ENCODE measurements at regions not wholly inside any gene's neighbourhood (a gene's known extent, or its start where the extent isn't known, plus 50 kb on each side); places are given as distances from the start of the nearest gene placed in this dataset.

- no peak for DNase-seq (ENCODE audit: low read depth, low spot score)
- H3K9me3 ChIP-seq (ENCODE audit: insufficient read depth, low read length), result no peaks in the 10 kb centered on the region
- no peak overlapping the region for H3K9ac ChIP-seq (ENCODE audit: insufficient read length, low read depth)
- H3K27me3 ChIP-seq (ENCODE audit: insufficient read depth, insufficient read length), result no peaks in the 10 kb centered on the region
- H3K36me3 ChIP-seq (ENCODE audit: insufficient read depth, insufficient read length, low read length), result no peaks in the 10 kb centered on the region
- TF ChIP-seq SUZ12 (IDR thresholded peaks at IDR 0.05; ENCODE audit: extremely low read depth, insufficient read depth, insufficient read length), result no peak
- no peak for TF ChIP-seq ZNF274 (IDR thresholded peaks at IDR 0.05; ENCODE audit: low read depth, low read length)
- no peak for TF ChIP-seq YY1 (IDR thresholded peaks at IDR 0.05; ENCODE audit: insufficient read depth, insufficient read length)
- H3K4me3 ChIP-seq (ENCODE audit: insufficient read length, low read depth), result no peak overlapping the region
- H3K4me1 ChIP-seq (ENCODE audit: insufficient read depth, insufficient read length), result no peaks in the 10 kb centered on the region
Observed at GRCh38 chr12:66905201-66905600, 226.3 kb upstream of the GRIP1 start.

GRCh38 chr12:66910366-66910974 is 231.6 kb upstream of the GRIP1 start:
- H3K36me3 ChIP-seq (ENCODE audit: insufficient read depth, insufficient read length, low read length), result no peaks in the 10 kb centered on the region
- H3K4me1 ChIP-seq (ENCODE audit: insufficient read depth, insufficient read length), result no peaks in the 10 kb centered on the region
- DNase-seq (ENCODE audit: low read depth, low spot score), result no peak
- TF ChIP-seq SUZ12 (IDR thresholded peaks at IDR 0.05; ENCODE audit: extremely low read depth, insufficient read depth, insufficient read length), result no peak
- no peak for TF ChIP-seq ZNF274 (IDR thresholded peaks at IDR 0.05; ENCODE audit: low read depth, low read length)
- TF ChIP-seq YY1 (IDR thresholded peaks at IDR 0.05; ENCODE audit: insufficient read depth, insufficient read length), result no peak
- no peaks in the 10 kb centered on the region for H3K9me3 ChIP-seq (ENCODE audit: insufficient read depth, low read length)
- no peak overlapping the region for H3K9ac ChIP-seq (ENCODE audit: insufficient read length, low read depth)
- H3K4me3 ChIP-seq (ENCODE audit: insufficient read length, low read depth), result no peak overlapping the region
- no peaks in the 10 kb centered on the region for H3K27me3 ChIP-seq (ENCODE audit: insufficient read depth, insufficient read length)

GRCh38 chr12:66915306-66915904 is 236.5 kb upstream of the GRIP1 start:
- H3K9ac ChIP-seq (ENCODE audit: insufficient read length, low read depth), result no peak overlapping the region
- TF ChIP-seq YY1 (IDR thresholded peaks at IDR 0.05; ENCODE audit: insufficient read depth, insufficient read length) (no peak), SUZ12 (IDR thresholded peaks at IDR 0.05; ENCODE audit: extremely low read depth, insufficient read depth, insufficient read length) (no peak), ZNF274 (IDR thresholded peaks at IDR 0.05; ENCODE audit: low read depth, low read length) (no peak)
- H3K9me3 ChIP-seq (ENCODE audit: insufficient read depth, low read length), result no peaks in the 10 kb centered on the region
- H3K27me3 ChIP-seq (ENCODE audit: insufficient read depth, insufficient read length), result no peaks in the 10 kb centered on the region
- no peak overlapping the region for H3K4me3 ChIP-seq (ENCODE audit: insufficient read length, low read depth)
- no peak for DNase-seq (ENCODE audit: low read depth, low spot score)
- H3K36me3 ChIP-seq (ENCODE audit: insufficient read depth, insufficient read length, low read length), result no peaks in the 10 kb centered on the region
- no peaks in the 10 kb centered on the region for H3K4me1 ChIP-seq (ENCODE audit: insufficient read depth, insufficient read length)

DNA sequence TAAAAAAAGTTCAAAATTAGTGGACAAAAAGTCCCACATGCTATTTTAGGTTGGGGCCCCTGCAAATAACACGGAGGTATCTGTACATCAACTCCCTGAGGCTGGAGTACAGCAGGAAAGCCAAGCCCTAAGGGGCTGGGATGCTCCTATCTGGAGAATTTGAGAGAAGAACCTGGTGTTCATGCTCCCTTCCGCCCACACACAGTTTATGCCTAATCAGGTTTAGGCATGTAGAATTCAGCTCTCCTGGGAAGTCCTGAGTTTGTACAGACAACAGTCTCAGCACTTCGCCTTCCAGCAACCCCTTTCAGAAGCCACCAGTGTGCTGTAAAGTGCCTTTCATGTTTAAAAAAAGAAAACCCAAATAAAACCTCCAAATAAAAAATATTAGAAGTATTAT is 237.3 kb upstream of the GRIP1 start:
- DNase-seq (ENCODE audit: low read depth, low spot score), result no peak
- no peaks in the 10 kb centered on the region for H3K36me3 ChIP-seq (ENCODE audit: insufficient read depth, insufficient read length, low read length)
- no peak overlapping the region for H3K9ac ChIP-seq (ENCODE audit: insufficient read length, low read depth)
- no peak overlapping the region for H3K4me3 ChIP-seq (ENCODE audit: insufficient read length, low read depth)
- H3K27me3 ChIP-seq (ENCODE audit: insufficient read depth, insufficient read length), result no peaks in the 10 kb centered on the region
- H3K9me3 ChIP-seq (ENCODE audit: insufficient read depth, low read length), result no peaks in the 10 kb centered on the region
- no peaks in the 10 kb centered on the region for H3K4me1 ChIP-seq (ENCODE audit: insufficient read depth, insufficient read length)
- TF ChIP-seq ZNF274 (IDR thresholded peaks at IDR 0.05; ENCODE audit: low read depth, low read length) (no peak), YY1 (IDR thresholded peaks at IDR 0.05; ENCODE audit: insufficient read depth, insufficient read length) (no peak), SUZ12 (IDR thresholded peaks at IDR 0.05; ENCODE audit: extremely low read depth, insufficient read depth, insufficient read length) (no peak)

DNA sequence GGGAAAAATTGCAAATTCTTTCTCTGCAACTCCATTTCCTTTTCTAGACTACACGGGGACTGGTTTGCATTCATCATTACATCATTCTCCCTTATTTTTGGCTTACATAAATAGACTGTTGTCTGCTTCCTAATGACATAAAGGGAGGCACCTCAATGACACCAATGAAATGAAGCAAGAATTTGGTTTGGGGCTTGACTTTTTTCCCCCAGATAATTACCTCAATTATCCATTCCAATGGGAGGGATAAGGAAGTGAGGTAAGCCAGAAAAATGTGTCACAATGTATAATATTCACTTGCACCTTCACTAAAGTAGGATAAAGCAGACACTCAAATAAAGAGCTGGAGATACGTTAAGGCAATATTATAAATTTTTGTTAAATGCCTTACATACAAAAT is 240.6 kb upstream of the GRIP1 start:
- no peak for TF ChIP-seq ZNF274 (IDR thresholded peaks at IDR 0.05; ENCODE audit: low read depth, low read length)
- no peak for TF ChIP-seq YY1 (IDR thresholded peaks at IDR 0.05; ENCODE audit: insufficient read depth, insufficient read length)
- no peak for TF ChIP-seq SUZ12 (IDR thresholded peaks at IDR 0.05; ENCODE audit: extremely low read depth, insufficient read depth, insufficient read length)
- Histone ChIP-seq H3K9ac (ENCODE audit: insufficient read length, low read depth) (no peak overlapping the region), H3K36me3 (ENCODE audit: insufficient read depth, insufficient read length, low read length) (no peaks in the 10 kb centered on the region), H3K27me3 (ENCODE audit: insufficient read depth, insufficient read length) (no peaks in the 10 kb centered on the region), H3K4me3 (ENCODE audit: insufficient read length, low read depth) (no peak overlapping the region), H3K4me1 (ENCODE audit: insufficient read depth, insufficient read length) (no peaks in the 10 kb centered on the region), H3K9me3 (ENCODE audit: insufficient read depth, low read length) (no peaks in the 10 kb centered on the region)
- no peak for DNase-seq (ENCODE audit: low read depth, low spot score)

DNA sequence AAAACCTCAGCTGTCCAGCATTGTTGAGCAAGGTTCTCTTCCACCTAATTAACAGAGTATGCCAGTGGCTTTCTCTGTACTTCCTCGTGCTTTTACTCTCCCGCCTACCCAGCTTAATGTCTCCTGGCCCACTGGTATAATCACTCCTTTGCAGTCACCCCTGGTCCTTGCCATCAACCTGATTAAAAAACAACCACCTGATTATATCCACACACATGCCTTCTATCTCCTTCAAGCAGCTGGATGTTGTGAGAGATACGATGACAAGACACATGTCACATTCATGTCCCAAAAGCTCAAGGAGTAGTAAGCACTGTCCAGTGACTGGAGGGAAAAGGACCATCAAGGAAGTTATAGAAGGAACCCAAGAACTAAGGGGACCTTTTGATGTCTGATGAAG is 241.3 kb upstream of the GRIP1 start:
- Histone ChIP-seq H3K4me1 (ENCODE audit: insufficient read depth, insufficient read length) (no peaks in the 10 kb centered on the region), H3K27me3 (ENCODE audit: insufficient read depth, insufficient read length) (no peaks in the 10 kb centered on the region), H3K9ac (ENCODE audit: insufficient read length, low read depth) (no peak overlapping the region), H3K9me3 (ENCODE audit: insufficient read depth, low read length) (no peaks in the 10 kb centered on the region), H3K36me3 (ENCODE audit: insufficient read depth, insufficient read length, low read length) (no peaks in the 10 kb centered on the region), H3K4me3 (ENCODE audit: insufficient read length, low read depth) (no peak overlapping the region)
- DNase-seq (ENCODE audit: low read depth, low spot score), result no peak
- TF ChIP-seq YY1 (IDR thresholded peaks at IDR 0.05; ENCODE audit: insufficient read depth, insufficient read length) (no peak), SUZ12 (IDR thresholded peaks at IDR 0.05; ENCODE audit: extremely low read depth, insufficient read depth, insufficient read length) (no peak), ZNF274 (IDR thresholded peaks at IDR 0.05; ENCODE audit: low read depth, low read length) (no peak)

DNA sequence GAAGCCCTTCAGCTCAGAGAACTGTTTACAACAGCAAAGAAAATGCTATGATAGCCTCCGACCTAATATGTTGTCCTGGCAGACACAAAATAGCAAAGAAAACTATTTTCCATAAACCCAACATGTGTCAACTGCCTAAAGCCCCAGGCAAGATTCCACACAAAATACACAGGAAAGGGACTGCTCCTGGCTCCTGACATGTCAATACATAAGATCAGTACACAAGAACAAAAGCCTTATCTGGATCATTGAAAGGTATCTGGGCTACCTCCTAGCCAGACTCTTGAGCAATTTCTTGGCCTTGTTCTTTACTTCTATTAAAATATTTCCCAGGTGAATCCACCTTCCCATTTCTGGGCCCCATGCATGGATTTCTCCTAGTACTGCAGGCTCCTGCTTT is 242.3 kb upstream of the GRIP1 start:
- no peak for DNase-seq (ENCODE audit: low read depth, low spot score)
- H3K9ac ChIP-seq (ENCODE audit: insufficient read length, low read depth), result no peak overlapping the region
- no peak overlapping the region for H3K4me3 ChIP-seq (ENCODE audit: insufficient read length, low read depth)
- no peaks in the 10 kb centered on the region for H3K9me3 ChIP-seq (ENCODE audit: insufficient read depth, low read length)
- H3K27me3 ChIP-seq (ENCODE audit: insufficient read depth, insufficient read length), result no peaks in the 10 kb centered on the region
- TF ChIP-seq ZNF274 (IDR thresholded peaks at IDR 0.05; ENCODE audit: low read depth, low read length) (no peak), SUZ12 (IDR thresholded peaks at IDR 0.05; ENCODE audit: extremely low read depth, insufficient read depth, insufficient read length) (no peak), YY1 (IDR thresholded peaks at IDR 0.05; ENCODE audit: insufficient read depth, insufficient read length) (no peak)
- no peaks in the 10 kb centered on the region for H3K36me3 ChIP-seq (ENCODE audit: insufficient read depth, insufficient read length, low read length)
- H3K4me1 ChIP-seq (ENCODE audit: insufficient read depth, insufficient read length), result no peaks in the 10 kb centered on the region

Data from NT2/D1 (cell line).